Trophoblast cell (in vitro differentiated cells and primary cell): ENCODE measurements at regions not wholly inside any gene's neighbourhood (a gene's known extent, or its start where the extent isn't known, plus 50 kb on each side); places are given as distances from the start of the nearest gene placed in this dataset.

Experiments used
- DNase-seq, 2 donors: peaks; one replicate each; pipeline ENCODE4 v3.0.0-alpha.2; 2016
- H2AFZ ChIP-seq: 2 replicates; pipeline ENCODE4 v1.6.1; 2013; ENCODE audit warnings: low read length, moderate library complexity, mild to moderate bottlenecking; ENCODE audit not compliant: insufficient read depth, poor library complexity
- H2AK5ac ChIP-seq: 2 replicates; pipeline ENCODE4 v1.6.1; 2013; ENCODE audit warnings: mild to moderate bottlenecking, low read length
- H2BK120ac ChIP-seq: 2 replicates; pipeline ENCODE4 v1.6.1; 2013; ENCODE audit warnings: low read length, mild to moderate bottlenecking, moderate library complexity; ENCODE audit not compliant: insufficient read depth, poor library complexity
- H2BK12ac ChIP-seq: 2 replicates; pipeline ENCODE4 v1.6.1; 2013; ENCODE audit warnings: mild to moderate bottlenecking, low read length, moderate library complexity
- H2BK5ac ChIP-seq: 2 replicates; pipeline ENCODE4 v1.6.1; 2013; ENCODE audit warnings: low read length, low read depth, moderate library complexity, mild to moderate bottlenecking; ENCODE audit not compliant: poor library complexity
- H3K14ac ChIP-seq: 2 replicates; pipeline ENCODE4 v1.6.1; 2013; ENCODE audit warnings: mild to moderate bottlenecking, low read length
- H3K18ac ChIP-seq: 2 replicates; pipeline ENCODE4 v1.6.1; 2013; ENCODE audit warnings: mild to moderate bottlenecking, low read length
- H3K23ac ChIP-seq: 2 replicates; pipeline ENCODE4 v1.6.1; 2013; ENCODE audit warnings: low read length
- H3K27ac ChIP-seq: 2 replicates; pipeline ENCODE4 v1.5.1; 2013; ENCODE audit warnings: low read depth, mild to moderate bottlenecking, inconsistent platforms, low read length, moderate library complexity
- H3K27me3 ChIP-seq: 2 replicates; pipeline ENCODE4 v1.6.1; 2013; ENCODE audit warnings: inconsistent platforms, mild to moderate bottlenecking, low read length, moderate library complexity; ENCODE audit not compliant: insufficient read depth
- H3K36me3 ChIP-seq, 2 experiments: 1 replicate in 1 of 2; 2 replicates in 1 of 2; pipeline ENCODE4 v1.6.1; 2013; ENCODE audit warnings: low read length in 2 of 2, mild to moderate bottlenecking in 2 of 2, moderate library complexity in 1 of 2; ENCODE audit not compliant: insufficient read depth in 2 of 2, control insufficient read depth in 1 of 2
- H3K4ac ChIP-seq: 2 replicates; pipeline ENCODE4 v1.6.1; 2013; ENCODE audit warnings: low read depth, mild to moderate bottlenecking, low read length, moderate library complexity
- H3K4me1 ChIP-seq, 2 experiments: 1 replicate in 1 of 2; 2 replicates in 1 of 2; pipeline ENCODE4 v1.6.1; 2013; ENCODE audit warnings: low read length in 2 of 2, mild to moderate bottlenecking in 2 of 2, moderate library complexity in 1 of 2; ENCODE audit not compliant: insufficient read depth in 2 of 2, control insufficient read depth in 1 of 2
- H3K4me2 ChIP-seq: 2 replicates; pipeline ENCODE4 v1.6.1; 2013; ENCODE audit warnings: inconsistent platforms, mild to moderate bottlenecking, low read length, moderate library complexity
- H3K4me3 ChIP-seq: 2 replicates; pipeline ENCODE4 v1.5.1; 2013; ENCODE audit warnings: mild to moderate bottlenecking, low read depth, low read length, inconsistent platforms
- H3K79me1 ChIP-seq: one replicate; pipeline ENCODE4 v1.6.1; 2013; ENCODE audit warnings: low read length
- H3K79me2 ChIP-seq: 2 replicates; pipeline ENCODE4 v1.6.1; 2013; ENCODE audit warnings: low read length, mild to moderate bottlenecking; ENCODE audit not compliant: control insufficient read depth, insufficient read depth, poor library complexity
- H3K9ac ChIP-seq: 2 replicates; pipeline ENCODE4 v1.6.1; 2013; ENCODE audit warnings: mild to moderate bottlenecking, low read length
- H3K9me3 ChIP-seq: 2 replicates; pipeline ENCODE4 v1.6.1; 2013; ENCODE audit warnings: low read depth, mild to moderate bottlenecking, control low read depth, inconsistent platforms, low read length; ENCODE audit not compliant: insufficient read depth
- H4K12ac ChIP-seq: 2 replicates; pipeline ENCODE4 v1.6.1; 2013; ENCODE audit warnings: low read depth, mild to moderate bottlenecking, low read length, moderate library complexity
- H4K8ac ChIP-seq: 2 replicates; pipeline ENCODE4 v1.6.1; 2013; ENCODE audit warnings: low read depth, mild to moderate bottlenecking, low read length, moderate library complexity
- H4K91ac ChIP-seq: one replicate; pipeline ENCODE4 v1.6.1; 2013; ENCODE audit warnings: low read depth, mild to moderate bottlenecking, low read length, moderate library complexity
- WGBS: extraction: QIAGEN DNeasy Blood & Tissue Kit; methylation state at CpG from one replicate; pipeline ENCODE4 v1.1.7; 2013; ENCODE audit warnings: missing lambda C conversion rate; ENCODE audit not compliant: insufficient read length, insufficient coverage; ENCODE audit errors: extremely low coverage; 5-methylcytosine and 5-hydroxymethylcytosine counted together

GRCh38 chrX:69317721-69318120 lies 152.5 kb upstream of the PJA1 start:
- no peak for DNase-seq
- WGBS: no CpG with 5 or more reads among the region's 2 CpGs
- H3K79me2 ChIP-seq: no peaks in the 10 kb centered on the region

GRCh38 chrX:69314436-69315348 lies 149.4 kb upstream of the PJA1 start:
- H3K4me3 ChIP-seq: no peak overlapping the region
- H4K12ac ChIP-seq: no peak overlapping the region
- no peak overlapping the region for H2BK12ac ChIP-seq
- H3K79me2 ChIP-seq: no peaks in the 10 kb centered on the region
- no peak overlapping the region for H3K27ac ChIP-seq
- no peak overlapping the region for H3K14ac ChIP-seq
- H3K4me2 ChIP-seq: no peak overlapping the region
- DNase-seq: no peak
- H2BK5ac ChIP-seq: no peak overlapping the region
- no peaks in the 10 kb centered on the region for H3K9me3 ChIP-seq
- H4K91ac ChIP-seq: no peak overlapping the region
- H3K23ac ChIP-seq: no peak overlapping the region
- no peak overlapping the region for H4K8ac ChIP-seq
- peaks cover 0 to 2% of the 10 kb centered on the region in 2 experiments for H3K4me1 ChIP-seq
- H3K79me1 ChIP-seq: no peaks in the 10 kb centered on the region
- WGBS: no CpG with 5 or more reads among the region's 20 CpGs
- no peak overlapping the region for H2AFZ ChIP-seq
- no peak overlapping the region for H3K9ac ChIP-seq
- H3K4ac ChIP-seq: no peak overlapping the region
- H3K36me3 ChIP-seq: no peaks in the 10 kb centered on the region
- no peak overlapping the region for H2BK120ac ChIP-seq
- H3K18ac ChIP-seq: no peak overlapping the region
- no peaks in the 10 kb centered on the region for H3K27me3 ChIP-seq
- no peak overlapping the region for H2AK5ac ChIP-seq

More at GRCh38 chrX:69317721-69318120, 152.5 kb upstream of the PJA1 start:
- H3K4me3 ChIP-seq: no peak overlapping the region
- H3K27ac ChIP-seq: no peak overlapping the region
- no peak overlapping the region for H3K14ac ChIP-seq
- no peaks in the 10 kb centered on the region for H3K9me3 ChIP-seq
- H4K12ac ChIP-seq: no peak overlapping the region
- no peak overlapping the region for H3K4ac ChIP-seq
- H4K8ac ChIP-seq: no peak overlapping the region
- H2AK5ac ChIP-seq: no peak overlapping the region
- no peak overlapping the region for H3K4me2 ChIP-seq
- H3K4me1 ChIP-seq: peaks cover 0 to 2% of the 10 kb centered on the region in 2 experiments
- H3K23ac ChIP-seq: no peak overlapping the region
- H3K18ac ChIP-seq: no peak overlapping the region
- H2BK12ac ChIP-seq: no peak overlapping the region
- H3K27me3 ChIP-seq: no peaks in the 10 kb centered on the region
- no peak overlapping the region for H2AFZ ChIP-seq
- no peak overlapping the region for H3K9ac ChIP-seq
- H4K91ac ChIP-seq: no peak overlapping the region
- no peak overlapping the region for H2BK5ac ChIP-seq
- no peaks in the 10 kb centered on the region for H3K36me3 ChIP-seq
- H2BK120ac ChIP-seq: no peak overlapping the region
- no peaks in the 10 kb centered on the region for H3K79me1 ChIP-seq

GRCh38 chrX:69313617-69314290 lies 148.5 kb upstream of the PJA1 start:
- no CpG with 5 or more reads among the region's 6 CpGs for WGBS
- no peak overlapping the region for H3K18ac ChIP-seq
- H3K4me2 ChIP-seq: no peak overlapping the region
- no peak for DNase-seq
- H2BK12ac ChIP-seq: no peak overlapping the region
- H3K36me3 ChIP-seq: no peaks in the 10 kb centered on the region
- H3K4me3 ChIP-seq: no peak overlapping the region
- no peak overlapping the region for H2BK5ac ChIP-seq
- no peak overlapping the region for H4K12ac ChIP-seq
- H3K9me3 ChIP-seq: no peaks in the 10 kb centered on the region
- H2AK5ac ChIP-seq: no peak overlapping the region
- H3K79me1 ChIP-seq: no peaks in the 10 kb centered on the region
- H3K14ac ChIP-seq: no peak overlapping the region
- no peak overlapping the region for H2AFZ ChIP-seq
- no peak overlapping the region for H3K4ac ChIP-seq
- H3K79me2 ChIP-seq: no peaks in the 10 kb centered on the region
- H3K27me3 ChIP-seq: no peaks in the 10 kb centered on the region
- no peak overlapping the region for H4K8ac ChIP-seq
- no peak overlapping the region for H2BK120ac ChIP-seq
- H3K4me1 ChIP-seq: peaks cover 0 to 2% of the 10 kb centered on the region in 2 experiments
- no peak overlapping the region for H4K91ac ChIP-seq
- no peak overlapping the region for H3K27ac ChIP-seq
- H3K9ac ChIP-seq: no peak overlapping the region
- H3K23ac ChIP-seq: no peak overlapping the region

- H2AFZ ChIP-seq: no peak overlapping the region
- H3K36me3 ChIP-seq: no peaks in the 10 kb centered on the region
- no peaks in the 10 kb centered on the region for H3K79me2 ChIP-seq
- H2BK120ac ChIP-seq: no peak overlapping the region
- no peak overlapping the region for H2BK12ac ChIP-seq
- H2BK5ac ChIP-seq: no peak overlapping the region
- H3K14ac ChIP-seq: no peak overlapping the region
- no peak overlapping the region for H3K4me3 ChIP-seq
- H3K27me3 ChIP-seq: no peaks in the 10 kb centered on the region
- H3K23ac ChIP-seq: no peak overlapping the region
- no peak overlapping the region for H3K9ac ChIP-seq
- H3K9me3 ChIP-seq: no peaks in the 10 kb centered on the region
- no peak overlapping the region for H4K91ac ChIP-seq
- WGBS: no CpG with 5 or more reads among the region's 11 CpGs
- no peak overlapping the region for H4K12ac ChIP-seq
- H4K8ac ChIP-seq: no peak overlapping the region
- no peaks in the 10 kb centered on the region for H3K79me1 ChIP-seq
- H3K4me2 ChIP-seq: no peak overlapping the region
- no peak overlapping the region for H3K27ac ChIP-seq
- peaks cover 0 to 2% of the 10 kb centered on the region in 2 experiments for H3K4me1 ChIP-seq
- H3K18ac ChIP-seq: no peak overlapping the region
- no peak for DNase-seq
- no peak overlapping the region for H2AK5ac ChIP-seq
- no peak overlapping the region for H3K4ac ChIP-seq
Observed at GRCh38 chrX:69311936-69312670, 146.8 kb upstream of the PJA1 start.
